Right lobe of liver (tissue), 4 donors: ENCODE measurements at regions not wholly inside any gene's neighbourhood (a gene's known extent, or its start where the extent isn't known, plus 50 kb on each side); places are given as distances from the start of the nearest gene placed in this dataset.

Source experiments
- CTCF ChIP-seq, 4 donors: fragments of 200-600 bp in 3 of 4; fragments of 450-650 bp in 1 of 4; IDR thresholded peaks; one replicate each; pipeline versions ENCODE4 v1.5.1 to v1.8.0; 2016 to 2022; ENCODE audit warnings: antibody characterized with exemption in 4 of 4, mild to moderate bottlenecking in 2 of 4
- POLR2A ChIP-seq: fragments of 450-650 bp; IDR thresholded peaks from one replicate; pipeline ENCODE4 v1.6.1; 2017; ENCODE audit warnings: antibody characterized with exemption, mild to moderate bottlenecking
- donor health status: DM: no; HTN: no; CAD: no.
- donor health status: DM: no; HTN: no; CAD: no.
- donor health status: DM: no; HTN: yes; CAD: no.

DNA sequence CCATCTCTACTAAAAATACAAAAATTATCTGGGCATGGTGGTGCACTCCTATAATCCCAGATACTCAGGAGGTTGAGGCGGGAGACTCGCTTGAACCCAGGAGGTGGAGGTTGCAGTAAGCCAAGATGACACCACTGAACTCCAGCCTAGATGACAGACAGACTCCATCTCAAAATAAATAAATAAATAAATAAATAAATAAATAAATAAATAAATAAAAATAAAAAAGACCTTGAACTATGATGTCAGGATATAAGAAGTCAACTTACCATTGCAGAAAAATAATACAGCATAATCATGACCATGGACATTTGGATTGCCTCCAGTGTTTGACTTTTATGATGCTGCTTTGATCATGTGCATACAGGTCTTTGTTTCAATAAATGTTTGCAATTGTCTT lies 484.3 kb upstream of the ROBO1 start:
- TF ChIP-seq POLR2A (no peak), CTCF (IDR thresholded peaks at IDR 0.05) (no peak)
